ENCODE measurements at regions not wholly inside any gene's neighbourhood (a gene's known extent, or its start where the extent isn't known, plus 50 kb on each side); places are given as distances from the start of the nearest gene placed in this dataset.

DNA sequence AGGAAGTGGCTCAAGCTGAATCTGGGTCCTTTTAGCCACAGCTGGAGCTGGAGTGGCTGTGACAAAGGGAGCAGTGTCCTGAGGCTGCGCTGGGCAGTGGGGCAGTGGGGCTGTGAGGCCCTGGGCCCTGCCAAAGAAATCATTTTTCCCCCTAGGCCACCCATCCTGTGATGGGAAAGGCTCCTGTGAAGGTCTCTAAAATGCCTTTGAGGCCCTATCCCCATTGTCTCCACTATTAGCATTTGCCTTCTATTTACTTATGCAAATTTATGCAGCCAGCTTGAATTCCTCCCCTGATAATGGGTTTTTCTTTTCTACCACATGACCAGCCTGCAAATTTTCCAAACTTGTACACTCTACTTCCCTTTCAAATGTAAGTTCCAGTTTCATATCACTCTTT, 539.2 kb downstream of the MEI4 start:
- TF ChIP-seq POLR2AphosphoS5 (IDR thresholded peaks at IDR 0.05) (no peak), EP300 (IDR thresholded peaks at IDR 0.05) (no peak)
- TF ChIP-seq, protein P1, sequence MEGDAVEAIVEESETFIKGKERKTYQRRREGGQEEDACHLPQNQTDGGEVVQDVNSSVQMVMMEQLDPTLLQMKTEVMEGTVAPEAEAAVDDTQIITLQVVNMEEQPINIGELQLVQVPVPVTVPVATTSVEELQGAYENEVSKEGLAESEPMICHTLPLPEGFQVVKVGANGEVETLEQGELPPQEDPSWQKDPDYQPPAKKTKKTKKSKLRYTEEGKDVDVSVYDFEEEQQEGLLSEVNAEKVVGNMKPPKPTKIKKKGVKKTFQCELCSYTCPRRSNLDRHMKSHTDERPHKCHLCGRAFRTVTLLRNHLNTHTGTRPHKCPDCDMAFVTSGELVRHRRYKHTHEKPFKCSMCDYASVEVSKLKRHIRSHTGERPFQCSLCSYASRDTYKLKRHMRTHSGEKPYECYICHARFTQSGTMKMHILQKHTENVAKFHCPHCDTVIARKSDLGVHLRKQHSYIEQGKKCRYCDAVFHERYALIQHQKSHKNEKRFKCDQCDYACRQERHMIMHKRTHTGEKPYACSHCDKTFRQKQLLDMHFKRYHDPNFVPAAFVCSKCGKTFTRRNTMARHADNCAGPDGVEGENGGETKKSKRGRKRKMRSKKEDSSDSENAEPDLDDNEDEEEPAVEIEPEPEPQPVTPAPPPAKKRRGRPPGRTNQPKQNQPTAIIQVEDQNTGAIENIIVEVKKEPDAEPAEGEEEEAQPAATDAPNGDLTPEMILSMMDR (IDR thresholded peaks at IDR 0.05) = no peak
